ENCODE measurements at regions not wholly inside any gene's neighbourhood (a gene's known extent, or its start where the extent isn't known, plus 50 kb on each side); places are given as distances from the start of the nearest gene placed in this dataset.

- no peak for DNase-seq (ENCODE audit: low read depth, low spot score)
- in situ Hi-C loops (cut with HindIII; ENCODE audit: low sequenced_read_pairs), result no loop called here
- no peak overlapping the region for H3K4me3 ChIP-seq (ENCODE audit: low read depth, low read length)
- TF ChIP-seq CTCF (IDR thresholded peaks at IDR 0.05; ENCODE audit: low read depth, low read length), result no peak
Measured at GRCh38 chr18:24809173-24809950, 348.9 kb downstream of the HRH4 start.

- no peak for TF ChIP-seq CTCF (IDR thresholded peaks at IDR 0.05; ENCODE audit: low read depth, low read length)
- DNase-seq (ENCODE audit: low read depth, low spot score), result no peak
- in situ Hi-C loops (cut with HindIII; ENCODE audit: low sequenced_read_pairs), result no loop called here
- no peak overlapping the region for H3K4me3 ChIP-seq (ENCODE audit: low read depth, low read length)
Measured at GRCh38 chr18:24810561-24811305, 350.3 kb downstream of the HRH4 start.

- DNase-seq (ENCODE audit: low read depth, low spot score), result no peak
- TF ChIP-seq CTCF (IDR thresholded peaks at IDR 0.05; ENCODE audit: low read depth, low read length), result no peak
- H3K4me3 ChIP-seq (ENCODE audit: low read depth, low read length), result no peak overlapping the region
- in situ Hi-C loops (cut with HindIII; ENCODE audit: low sequenced_read_pairs), result no loop called here
Measured at GRCh38 chr18:24811950-24812681, 351.7 kb downstream of the HRH4 start.

- TF ChIP-seq CTCF (IDR thresholded peaks at IDR 0.05; ENCODE audit: low read depth, low read length), result no peak
- in situ Hi-C loops (cut with HindIII; ENCODE audit: low sequenced_read_pairs), result no loop called here
- no peak overlapping the region for H3K4me3 ChIP-seq (ENCODE audit: low read depth, low read length)
- no peak for DNase-seq (ENCODE audit: low read depth, low spot score)
Measured at GRCh38 chr18:24814521-24814920, 354.1 kb downstream of the HRH4 start.

- no peak for DNase-seq (ENCODE audit: low read depth, low spot score)
- in situ Hi-C loops (cut with HindIII; ENCODE audit: low sequenced_read_pairs), result no loop called here
- no peak for TF ChIP-seq CTCF (IDR thresholded peaks at IDR 0.05; ENCODE audit: low read depth, low read length)
- H3K4me3 ChIP-seq (ENCODE audit: low read depth, low read length), result no peak overlapping the region
Measured at GRCh38 chr18:24817150-24817549, 356.7 kb downstream of the HRH4 start.

GRCh38 chr18:24817587-24818371 is 357.3 kb downstream of the HRH4 start:
- no peak for DNase-seq (ENCODE audit: low read depth, low spot score)
- in situ Hi-C loops (cut with HindIII; ENCODE audit: low sequenced_read_pairs), result no loop called here
- no peak overlapping the region for H3K4me3 ChIP-seq (ENCODE audit: low read depth, low read length)
- TF ChIP-seq CTCF (IDR thresholded peaks at IDR 0.05; ENCODE audit: low read depth, low read length), result no peak
